SK-N-SH treated with all-trans-retinoic acid at 6 μM for 48 hours (cell line): ENCODE measurements at regions not wholly inside any gene's neighbourhood (a gene's known extent, or its start where the extent isn't known, plus 50 kb on each side); places are given as distances from the start of the nearest gene placed in this dataset.

Source experiments
- ATAC-seq: fragments of 200-7000 bp; cut with Tn5 transposase; 3 replicates; pipeline ENCODE4 v1.9.1; 2020; ENCODE audit warnings: mild to moderate bottlenecking, moderate library complexity
- ARNTL ChIP-seq: fragments of 450-650 bp; formaldehyde crosslinking; IDR thresholded peaks from 2 replicates; pipeline ENCODE4 v1.5.0; 2020; ENCODE audit warnings: low read depth, mild to moderate bottlenecking, moderate library complexity, borderline replicate concordance
- BACH2 ChIP-seq: fragments of 250-450 bp; sonication (Bioruptor Pico); IDR thresholded peaks from 2 replicates; pipeline ENCODE4 v1.9.0; 2021; ENCODE audit warnings: mild to moderate bottlenecking, borderline replicate concordance
- CSDC2 ChIP-seq: fragments of 250-450 bp; sonication (Bioruptor Pico); IDR thresholded peaks from 2 replicates; pipeline ENCODE4 v1.5.0; 2020; ENCODE audit warnings: mild to moderate bottlenecking, moderate library complexity
- GLIS3 ChIP-seq: fragments of 250-450 bp; sonication (Bioruptor Pico); IDR thresholded peaks from 2 replicates; pipeline ENCODE4 v1.5.0; 2020; ENCODE audit warnings: mild to moderate bottlenecking, moderate library complexity
- OSR1 ChIP-seq: fragments of 250-450 bp; sonication (Bioruptor Pico); IDR thresholded peaks from 2 replicates; pipeline ENCODE4 v1.8.0; 2022; ENCODE audit warnings: moderate library complexity, mild to moderate bottlenecking, inconsistent platforms
- PATZ1 ChIP-seq: fragments of 250-450 bp; sonication (Bioruptor Pico); IDR thresholded peaks from 2 replicates; pipeline ENCODE4 v1.8.0; 2020; ENCODE audit warnings: mild to moderate bottlenecking, moderate library complexity, borderline replicate concordance
- PPARA ChIP-seq: fragments of 250-450 bp; sonication (Bioruptor Pico); IDR thresholded peaks from 2 replicates; pipeline ENCODE4 v1.5.0; 2020; ENCODE audit warnings: mild to moderate bottlenecking, borderline replicate concordance
- RARB ChIP-seq: fragments of 250-450 bp; sonication (Bioruptor Pico); IDR thresholded peaks from 2 replicates; pipeline ENCODE4 v1.8.0; 2021; ENCODE audit warnings: mild to moderate bottlenecking, moderate library complexity
- TCF4 ChIP-seq: fragments of 250-450 bp; sonication (Bioruptor Pico); IDR thresholded peaks from 2 replicates; pipeline ENCODE4 v1.8.0; 2021; ENCODE audit warnings: mild to moderate bottlenecking, moderate library complexity, borderline replicate concordance
- TOX ChIP-seq: fragments of 250-450 bp; sonication (Bioruptor Pico); IDR thresholded peaks from 2 replicates; pipeline ENCODE4 v1.8.0; 2021; ENCODE audit warnings: mild to moderate bottlenecking, moderate library complexity, borderline replicate concordance
- ZC3H10 ChIP-seq: fragments of 250-450 bp; sonication (Bioruptor Pico); IDR thresholded peaks from 2 replicates; pipeline ENCODE4 v1.5.1; 2021; ENCODE audit warnings: mild to moderate bottlenecking, moderate library complexity
- ZFP3 ChIP-seq: fragments of 250-450 bp; sonication (Bioruptor Pico); IDR thresholded peaks from 2 replicates; pipeline ENCODE4 v1.5.0; 2020; ENCODE audit warnings: mild to moderate bottlenecking, moderate library complexity
- ZFP30 ChIP-seq: fragments of 450-650 bp; formaldehyde crosslinking; IDR thresholded peaks from 2 replicates; pipeline ENCODE4 v1.5.0; 2022; ENCODE audit warnings: mild to moderate bottlenecking, moderate library complexity
- ZNF565 ChIP-seq: fragments of 450-650 bp; formaldehyde crosslinking; conservative IDR thresholded peaks from 2 replicates; pipeline ENCODE4 v1.5.0; 2020; ENCODE audit warnings: low read depth, mild to moderate bottlenecking, moderate library complexity
- ZNF70 ChIP-seq: fragments of 450-650 bp; formaldehyde crosslinking; IDR thresholded peaks from 2 replicates; pipeline ENCODE4 v1.5.0; 2020; ENCODE audit warnings: mild to moderate bottlenecking, moderate library complexity
- ZNF8 ChIP-seq: fragments of 450-650 bp; formaldehyde crosslinking; IDR thresholded peaks from 2 replicates; pipeline ENCODE4 v1.5.0; 2020; ENCODE audit warnings: mild to moderate bottlenecking, moderate library complexity
- TF ChIP-seq, protein P1 (sequence below): fragments of 250-450 bp; sonication (Bioruptor Pico); IDR thresholded peaks from 2 replicates; pipeline ENCODE4 v1.5.1; 2020; ENCODE audit warnings: low read depth, mild to moderate bottlenecking, moderate library complexity
- TF ChIP-seq, protein P2 (sequence below): fragments of 250-450 bp; sonication (Bioruptor Pico); IDR thresholded peaks from 2 replicates; pipeline ENCODE4 v1.5.0; 2020; ENCODE audit warnings: mild to moderate bottlenecking, moderate library complexity
- TF ChIP-seq, protein P3 (sequence below): fragments of 250-450 bp; sonication (Bioruptor Pico); IDR thresholded peaks from 2 replicates; pipeline ENCODE4 v1.8.0; 2021; ENCODE audit warnings: low read depth, mild to moderate bottlenecking, moderate library complexity, borderline replicate concordance
- TF ChIP-seq, protein P4 (sequence below): fragments of 250-450 bp; sonication (Bioruptor Pico); IDR thresholded peaks from 2 replicates; pipeline ENCODE4 v1.5.1; 2021; ENCODE audit warnings: mild to moderate bottlenecking, moderate library complexity

- no peak for ATAC-seq
- TF ChIP-seq ARNTL (CRISPR knock-in tag) (no peak), TCF4 (no peak), OSR1 (CRISPR knock-in tag) (no peak), PATZ1 (CRISPR knock-in tag) (no peak), ZNF70 (no peak), ZFP30 (CRISPR knock-in tag) (no peak), BACH2 (CRISPR knock-in tag) (no peak), ZNF8 (CRISPR knock-in tag) (no peak), RARB (CRISPR knock-in tag) (no peak), TOX (CRISPR knock-in tag) (no peak), ZC3H10 (CRISPR knock-in tag) (no peak), GLIS3 (CRISPR knock-in tag) (no peak), CSDC2 (CRISPR knock-in tag) (no peak), ZNF565 (CRISPR knock-in tag) (no peak), ZFP3 (no peak), PPARA (CRISPR knock-in tag) (no peak)
- TF ChIP-seq, protein P1, sequence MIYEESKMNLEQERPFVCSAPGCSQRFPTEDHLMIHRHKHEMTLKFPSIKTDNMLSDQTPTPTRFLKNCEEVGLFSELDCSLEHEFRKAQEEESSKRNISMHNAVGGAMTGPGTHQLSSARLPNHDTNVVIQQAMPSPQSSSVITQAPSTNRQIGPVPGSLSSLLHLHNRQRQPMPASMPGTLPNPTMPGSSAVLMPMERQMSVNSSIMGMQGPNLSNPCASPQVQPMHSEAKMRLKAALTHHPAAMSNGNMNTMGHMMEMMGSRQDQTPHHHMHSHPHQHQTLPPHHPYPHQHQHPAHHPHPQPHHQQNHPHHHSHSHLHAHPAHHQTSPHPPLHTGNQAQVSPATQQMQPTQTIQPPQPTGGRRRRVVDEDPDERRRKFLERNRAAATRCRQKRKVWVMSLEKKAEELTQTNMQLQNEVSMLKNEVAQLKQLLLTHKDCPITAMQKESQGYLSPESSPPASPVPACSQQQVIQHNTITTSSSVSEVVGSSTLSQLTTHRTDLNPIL (CRISPR knock-in tag) = no peak
- TF ChIP-seq, protein P2, sequence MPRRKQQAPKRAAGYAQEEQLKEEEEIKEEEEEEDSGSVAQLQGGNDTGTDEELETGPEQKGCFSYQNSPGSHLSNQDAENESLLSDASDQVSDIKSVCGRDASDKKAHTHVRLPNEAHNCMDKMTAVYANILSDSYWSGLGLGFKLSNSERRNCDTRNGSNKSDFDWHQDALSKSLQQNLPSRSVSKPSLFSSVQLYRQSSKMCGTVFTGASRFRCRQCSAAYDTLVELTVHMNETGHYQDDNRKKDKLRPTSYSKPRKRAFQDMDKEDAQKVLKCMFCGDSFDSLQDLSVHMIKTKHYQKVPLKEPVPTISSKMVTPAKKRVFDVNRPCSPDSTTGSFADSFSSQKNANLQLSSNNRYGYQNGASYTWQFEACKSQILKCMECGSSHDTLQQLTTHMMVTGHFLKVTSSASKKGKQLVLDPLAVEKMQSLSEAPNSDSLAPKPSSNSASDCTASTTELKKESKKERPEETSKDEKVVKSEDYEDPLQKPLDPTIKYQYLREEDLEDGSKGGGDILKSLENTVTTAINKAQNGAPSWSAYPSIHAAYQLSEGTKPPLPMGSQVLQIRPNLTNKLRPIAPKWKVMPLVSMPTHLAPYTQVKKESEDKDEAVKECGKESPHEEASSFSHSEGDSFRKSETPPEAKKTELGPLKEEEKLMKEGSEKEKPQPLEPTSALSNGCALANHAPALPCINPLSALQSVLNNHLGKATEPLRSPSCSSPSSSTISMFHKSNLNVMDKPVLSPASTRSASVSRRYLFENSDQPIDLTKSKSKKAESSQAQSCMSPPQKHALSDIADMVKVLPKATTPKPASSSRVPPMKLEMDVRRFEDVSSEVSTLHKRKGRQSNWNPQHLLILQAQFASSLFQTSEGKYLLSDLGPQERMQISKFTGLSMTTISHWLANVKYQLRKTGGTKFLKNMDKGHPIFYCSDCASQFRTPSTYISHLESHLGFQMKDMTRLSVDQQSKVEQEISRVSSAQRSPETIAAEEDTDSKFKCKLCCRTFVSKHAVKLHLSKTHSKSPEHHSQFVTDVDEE = no peak
- TF ChIP-seq, protein P3, sequence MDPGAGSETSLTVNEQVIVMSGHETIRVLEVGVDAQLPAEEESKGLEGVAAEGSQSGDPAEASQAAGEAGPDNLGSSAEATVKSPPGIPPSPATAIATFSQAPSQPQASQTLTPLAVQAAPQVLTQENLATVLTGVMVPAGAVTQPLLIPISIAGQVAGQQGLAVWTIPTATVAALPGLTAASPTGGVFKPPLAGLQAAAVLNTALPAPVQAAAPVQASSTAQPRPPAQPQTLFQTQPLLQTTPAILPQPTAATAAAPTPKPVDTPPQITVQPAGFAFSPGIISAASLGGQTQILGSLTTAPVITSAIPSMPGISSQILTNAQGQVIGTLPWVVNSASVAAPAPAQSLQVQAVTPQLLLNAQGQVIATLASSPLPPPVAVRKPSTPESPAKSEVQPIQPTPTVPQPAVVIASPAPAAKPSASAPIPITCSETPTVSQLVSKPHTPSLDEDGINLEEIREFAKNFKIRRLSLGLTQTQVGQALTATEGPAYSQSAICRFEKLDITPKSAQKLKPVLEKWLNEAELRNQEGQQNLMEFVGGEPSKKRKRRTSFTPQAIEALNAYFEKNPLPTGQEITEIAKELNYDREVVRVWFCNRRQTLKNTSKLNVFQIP (CRISPR knock-in tag) = no peak
- TF ChIP-seq, protein P4, sequence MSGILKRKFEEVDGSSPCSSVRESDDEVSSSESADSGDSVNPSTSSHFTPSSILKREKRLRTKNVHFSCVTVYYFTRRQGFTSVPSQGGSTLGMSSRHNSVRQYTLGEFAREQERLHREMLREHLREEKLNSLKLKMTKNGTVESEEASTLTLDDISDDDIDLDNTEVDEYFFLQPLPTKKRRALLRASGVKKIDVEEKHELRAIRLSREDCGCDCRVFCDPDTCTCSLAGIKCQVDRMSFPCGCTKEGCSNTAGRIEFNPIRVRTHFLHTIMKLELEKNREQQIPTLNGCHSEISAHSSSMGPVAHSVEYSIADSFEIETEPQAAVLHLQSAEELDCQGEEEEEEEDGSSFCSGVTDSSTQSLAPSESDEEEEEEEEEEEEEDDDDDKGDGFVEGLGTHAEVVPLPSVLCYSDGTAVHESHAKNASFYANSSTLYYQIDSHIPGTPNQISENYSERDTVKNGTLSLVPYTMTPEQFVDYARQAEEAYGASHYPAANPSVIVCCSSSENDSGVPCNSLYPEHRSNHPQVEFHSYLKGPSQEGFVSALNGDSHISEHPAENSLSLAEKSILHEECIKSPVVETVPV = no peak
Observed at GRCh38 chr2:209371407-209371806, 52.4 kb upstream of the MAP2 start.
